ENCODE measurements at regions not wholly inside any gene's neighbourhood (a gene's known extent, or its start where the extent isn't known, plus 50 kb on each side); places are given as distances from the start of the nearest gene placed in this dataset.

DNA sequence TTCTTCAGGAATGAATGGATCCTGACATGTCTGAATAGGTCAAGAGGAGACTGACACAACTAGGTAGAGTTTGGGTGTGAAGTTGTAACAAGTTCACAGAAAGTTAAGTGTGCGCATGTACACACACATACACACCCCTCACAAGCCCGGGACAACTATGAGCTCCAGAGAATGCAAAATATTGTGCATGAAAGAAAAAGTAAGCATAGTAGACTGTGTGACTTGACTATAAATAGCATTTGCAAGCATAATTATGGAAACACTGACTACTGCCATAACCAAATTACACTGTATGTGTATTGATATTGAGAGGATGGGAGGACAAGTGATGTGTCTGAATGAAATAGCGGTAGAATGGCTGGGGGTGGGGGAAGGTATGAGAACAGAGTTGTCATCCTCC lies 157.1 kb upstream of the NCK2 start:
- TF ChIP-seq POLR2AphosphoS5 (IDR thresholded peaks at IDR 0.05): no peak
- TF ChIP-seq, protein P1, sequence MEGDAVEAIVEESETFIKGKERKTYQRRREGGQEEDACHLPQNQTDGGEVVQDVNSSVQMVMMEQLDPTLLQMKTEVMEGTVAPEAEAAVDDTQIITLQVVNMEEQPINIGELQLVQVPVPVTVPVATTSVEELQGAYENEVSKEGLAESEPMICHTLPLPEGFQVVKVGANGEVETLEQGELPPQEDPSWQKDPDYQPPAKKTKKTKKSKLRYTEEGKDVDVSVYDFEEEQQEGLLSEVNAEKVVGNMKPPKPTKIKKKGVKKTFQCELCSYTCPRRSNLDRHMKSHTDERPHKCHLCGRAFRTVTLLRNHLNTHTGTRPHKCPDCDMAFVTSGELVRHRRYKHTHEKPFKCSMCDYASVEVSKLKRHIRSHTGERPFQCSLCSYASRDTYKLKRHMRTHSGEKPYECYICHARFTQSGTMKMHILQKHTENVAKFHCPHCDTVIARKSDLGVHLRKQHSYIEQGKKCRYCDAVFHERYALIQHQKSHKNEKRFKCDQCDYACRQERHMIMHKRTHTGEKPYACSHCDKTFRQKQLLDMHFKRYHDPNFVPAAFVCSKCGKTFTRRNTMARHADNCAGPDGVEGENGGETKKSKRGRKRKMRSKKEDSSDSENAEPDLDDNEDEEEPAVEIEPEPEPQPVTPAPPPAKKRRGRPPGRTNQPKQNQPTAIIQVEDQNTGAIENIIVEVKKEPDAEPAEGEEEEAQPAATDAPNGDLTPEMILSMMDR (IDR thresholded peaks at IDR 0.05): no peak
